Caco-2 (cell line): ENCODE measurements at regions not wholly inside any gene's neighbourhood (a gene's known extent, or its start where the extent isn't known, plus 50 kb on each side); places are given as distances from the start of the nearest gene placed in this dataset.

Experiments
- BruUV-seq: library from RNA; stranded (reverse); fragments of 400-500 nt; replicated peaks from 2 replicates; lab custom pipeline; 2021; lab: Mats Ljungman, UMichigan
- CTCF ChIA-PET: fragments of 300-600 bp; sonication (Branson Sonifier 250); formaldehyde crosslinking; loops from one replicate; lab custom pipeline; 2022; ENCODE audit warnings: antibody characterized with exemption; lab: Charles Lee
- POLR2A ChIA-PET: fragments of 300-600 bp; sonication (Branson Sonifier 250); formaldehyde crosslinking; loops from one replicate; lab custom pipeline; 2022; ENCODE audit warnings: antibody characterized with exemption; lab: Charles Lee
- DNase-seq, 2 experiments: peaks; one replicate each; pipeline versions ENCODE4 v3.0.0 to v3.0.0-alpha.2; 2020 to 2022
- H3K27me3 ChIP-seq: replicated peaks from 2 replicates; pipeline ENCODE4 v1.6.0; 2011; ENCODE audit warnings: low read length; ENCODE audit not compliant: control insufficient read depth, insufficient read depth
- H3K36me3 ChIP-seq: 2 replicates; pipeline ENCODE4 v1.5.1; 2011; ENCODE audit warnings: low read length; ENCODE audit not compliant: control insufficient read depth, insufficient read depth
- H3K4me1 ChIP-seq: fragments of 250-450 bp; sonication (Bioruptor Pico); 2 replicates; pipeline ENCODE4 v1.5.1; 2020; ENCODE audit warnings: mild to moderate bottlenecking
- H3K4me3 ChIP-seq: 2 replicates; pipeline ENCODE4 v1.5.1; 2011; ENCODE audit warnings: low read depth, mild to moderate bottlenecking, control low read depth, low read length
- H3K9me3 ChIP-seq: fragments of 250-450 bp; sonication (Bioruptor Pico); 2 replicates; pipeline ENCODE4 v1.5.1; 2020; ENCODE audit warnings: mild to moderate bottlenecking, moderate library complexity
- H3K27ac Mint-ChIP-seq: one replicate; pipeline ENCODE4 v1.8.0; 2022; ENCODE audit warnings: mixed read lengths; ENCODE audit not compliant: unreplicated experiment
- H3K27me3 Mint-ChIP-seq: one replicate; pipeline ENCODE4 v1.8.0; 2022; ENCODE audit warnings: mixed read lengths; ENCODE audit not compliant: insufficient read depth, unreplicated experiment
- H3K36me3 Mint-ChIP-seq: one replicate; pipeline ENCODE4 v1.8.0; 2022; ENCODE audit warnings: mild to moderate bottlenecking, mixed read lengths; ENCODE audit not compliant: insufficient read depth, unreplicated experiment
- H3K4me1 Mint-ChIP-seq: one replicate; pipeline ENCODE4 v1.8.0; 2022; ENCODE audit warnings: low read depth, mixed read lengths; ENCODE audit not compliant: unreplicated experiment
- H3K4me3 Mint-ChIP-seq: one replicate; pipeline ENCODE4 v1.8.0; 2022; ENCODE audit warnings: mild to moderate bottlenecking, moderate library complexity, mixed read lengths; ENCODE audit not compliant: unreplicated experiment
- H3K9me3 Mint-ChIP-seq: one replicate; pipeline ENCODE4 v1.8.0; 2022; ENCODE audit warnings: mixed read lengths; ENCODE audit not compliant: unreplicated experiment
- CTCF ChIP-seq, 2 experiments: fragments of 200-600 bp in 1 of 2; IDR thresholded peaks; 1 replicate in 1 of 2; 2 replicates in 1 of 2; pipeline versions ENCODE4 v1.5.1 to v1.8.0; 2011 to 2022; ENCODE audit warnings: antibody characterized with exemption in 1 of 2, control low read depth in 1 of 2, inconsistent platforms in 1 of 2, low read depth in 1 of 2, low read length in 1 of 2, mild to moderate bottlenecking in 1 of 2, moderate library complexity in 1 of 2; ENCODE audit not compliant: insufficient read depth in 1 of 2, severe bottlenecking in 1 of 2, unreplicated experiment in 1 of 2
- intact Hi-C: fragments of 100-400 bp; cut with micrococcal nuclease; formaldehyde crosslinking; loops from one replicate; pipeline ENCODE4 v1.10.0; 2022; ENCODE audit not compliant: unreplicated experiment

DNA sequence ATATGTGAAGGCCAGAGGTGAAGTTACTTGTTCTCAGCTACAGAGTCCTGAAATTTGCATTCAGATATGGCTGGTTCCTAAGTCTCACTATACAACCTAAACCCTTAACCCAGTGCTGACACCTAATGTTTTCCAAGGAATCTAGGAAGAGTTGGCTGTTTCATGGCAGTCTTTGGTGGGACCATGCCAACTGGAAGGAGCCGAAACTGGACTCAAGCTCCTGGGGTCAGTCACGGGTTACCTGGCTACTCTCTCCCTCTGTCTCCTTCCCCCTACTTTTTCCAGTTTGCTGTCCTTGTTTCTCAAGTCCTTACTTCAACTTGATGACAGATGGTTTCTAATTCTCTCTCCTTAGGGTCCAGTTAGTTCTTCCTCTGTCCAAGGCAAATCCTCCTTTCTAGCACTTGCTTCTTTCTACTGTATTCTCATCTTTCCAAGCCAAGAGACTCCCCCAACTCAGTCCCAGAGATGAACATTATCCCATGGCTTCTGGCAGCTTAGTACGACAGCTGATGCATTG is 88.6 kb upstream of the COL6A5 start:
- ChIA-PET POLR2A (no interaction called here), CTCF (no interaction called here)
- Mint-ChIP-seq H3K4me1 (no peaks in the 10 kb centered on the region), H3K4me3 (no peak overlapping the region), H3K27me3 (peaks cover 10% of the 10 kb centered on the region), H3K27ac (no peak overlapping the region), H3K36me3 (no peaks in the 10 kb centered on the region), H3K9me3 (no peaks in the 10 kb centered on the region)
- no peaks in the 10 kb centered on the region for H3K9me3 ChIP-seq
- H3K4me3 ChIP-seq, result no peak overlapping the region
- no peak for TF ChIP-seq CTCF (IDR thresholded peaks at IDR 0.05; ENCODE audit: insufficient read depth in 1 of 2, low read depth in 1 of 2, low read length in 1 of 2, severe bottlenecking in 1 of 2, unreplicated experiment in 1 of 2)
- BruUV-seq, result no TSS peak
- H3K27me3 ChIP-seq, result no peaks in the 10 kb centered on the region
- intact Hi-C loops, result no loop called here
- no peak for DNase-seq
- no peaks in the 10 kb centered on the region for H3K36me3 ChIP-seq
- no peaks in the 10 kb centered on the region for H3K4me1 ChIP-seq

DNA sequence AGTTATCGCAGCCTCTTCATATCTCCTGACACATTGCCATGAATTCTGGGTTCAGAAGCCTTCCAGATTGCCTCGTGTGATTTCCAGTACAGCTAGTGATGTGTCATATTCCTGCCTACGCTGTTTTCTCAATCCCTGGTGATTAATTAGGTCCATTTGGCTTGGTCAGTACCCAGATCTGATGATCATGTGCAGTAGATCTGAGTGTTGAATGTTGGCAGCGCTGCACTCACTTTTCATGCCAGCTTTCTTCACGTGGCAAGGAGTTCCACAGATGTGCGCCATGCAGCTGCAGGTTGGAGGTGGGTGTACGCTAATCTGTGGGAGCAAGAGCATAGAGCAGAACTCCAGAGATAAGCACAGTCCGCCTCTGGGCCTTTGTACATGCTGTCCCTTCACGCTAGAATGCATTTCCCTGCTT is 86.9 kb upstream of the COL6A5 start:
- peaks cover 10% of the 10 kb centered on the region for H3K27me3 Mint-ChIP-seq
- intact Hi-C loops, result no loop called here
- no peak for DNase-seq
- CTCF ChIA-PET, result no interaction called here
- Histone ChIP-seq H3K4me1 (no peaks in the 10 kb centered on the region), H3K36me3 (no peaks in the 10 kb centered on the region), H3K27me3 (no peaks in the 10 kb centered on the region), H3K9me3 (no peaks in the 10 kb centered on the region), H3K4me3 (no peak overlapping the region)
- no peak overlapping the region for H3K4me3 Mint-ChIP-seq
- POLR2A ChIA-PET, result no interaction called here
- no peaks in the 10 kb centered on the region for H3K4me1 Mint-ChIP-seq
- H3K36me3 Mint-ChIP-seq, result no peaks in the 10 kb centered on the region
- BruUV-seq, result no TSS peak
- no peaks in the 10 kb centered on the region for H3K9me3 Mint-ChIP-seq
- H3K27ac Mint-ChIP-seq, result no peak overlapping the region
- no peak for TF ChIP-seq CTCF (IDR thresholded peaks at IDR 0.05; ENCODE audit: insufficient read depth in 1 of 2, low read depth in 1 of 2, low read length in 1 of 2, severe bottlenecking in 1 of 2, unreplicated experiment in 1 of 2)

- ChIA-PET POLR2A (no interaction called here), CTCF (interaction anchor here (0.6 kb wide), 1 partner anchor 69 kb away, joined by 4 read pairs; no protein-coding TSS in a partner anchor)
- H3K9me3 Mint-ChIP-seq, result no peaks in the 10 kb centered on the region
- H3K4me3 ChIP-seq, result no peak overlapping the region
- no peaks in the 10 kb centered on the region for H3K36me3 ChIP-seq
- no peak overlapping the region for H3K4me3 Mint-ChIP-seq
- H3K27ac Mint-ChIP-seq, result no peak overlapping the region
- intact Hi-C loops, result no loop called here
- H3K27me3 Mint-ChIP-seq, result peaks cover 10% of the 10 kb centered on the region
- no peak for TF ChIP-seq CTCF (IDR thresholded peaks at IDR 0.05; ENCODE audit: insufficient read depth in 1 of 2, low read depth in 1 of 2, low read length in 1 of 2, severe bottlenecking in 1 of 2, unreplicated experiment in 1 of 2)
- H3K4me1 ChIP-seq, result no peaks in the 10 kb centered on the region
- no peaks in the 10 kb centered on the region for H3K9me3 ChIP-seq
- no TSS peak for BruUV-seq
- H3K36me3 Mint-ChIP-seq, result no peaks in the 10 kb centered on the region
- no peaks in the 10 kb centered on the region for H3K27me3 ChIP-seq
- H3K4me1 Mint-ChIP-seq, result no peaks in the 10 kb centered on the region
- no peak for DNase-seq
These were observed 86.2 kb upstream of the COL6A5 start for GRCh38 chr3:130259166-130259874.
